Activated T-cell treated with anti-CD3 and anti-CD28 coated beads, Interleukin-2, amount 50 U/mL, for 72 hours (primary cell): ENCODE measurements at regions not wholly inside any gene's neighbourhood (a gene's known extent, or its start where the extent isn't known, plus 50 kb on each side); places are given as distances from the start of the nearest gene placed in this dataset.
"Not testable (repeated sequence)": the region's sequence is repeated elsewhere in the genome, so short reads cannot be mapped to it uniquely, and the experiment has no call there.

Experiments
- ATAC-seq, 2 donors: fragments of 150-1000 bp; cut with Tn5 transposase; replicated peaks in 1 of 2; 2 replicates each; pipeline ENCODE4 v1.10.0; 2021; ENCODE audit warnings: moderate library complexity in 2 of 2, mild to moderate bottlenecking in 1 of 2
- DNase-seq, 2 donors: peaks; one replicate each; pipeline ENCODE4 v3.0.0; 2021 to 2022; ENCODE audit warnings: mixed read lengths in 1 of 2
- H3K27ac Mint-ChIP-seq: one replicate; pipeline ENCODE4 v1.8.0; 2022; ENCODE audit warnings: mild to moderate bottlenecking, moderate library complexity, mixed read lengths
- H3K27me3 Mint-ChIP-seq: one replicate; pipeline ENCODE4 v1.8.0; 2022; ENCODE audit warnings: low read depth, mixed read lengths
- H3K36me3 Mint-ChIP-seq, 2 donors: one replicate each; pipeline ENCODE4 v1.8.0; 2022; ENCODE audit warnings: mixed read lengths in 2 of 2, mild to moderate bottlenecking in 1 of 2; ENCODE audit not compliant: insufficient read depth in 2 of 2
- H3K4me1 Mint-ChIP-seq: one replicate; pipeline ENCODE4 v1.8.0; 2022; ENCODE audit warnings: low read depth, mixed read lengths
- H3K4me3 Mint-ChIP-seq, 2 donors: one replicate each; pipeline ENCODE4 v1.8.0; 2022; ENCODE audit warnings: mild to moderate bottlenecking in 2 of 2, mixed read lengths in 2 of 2, moderate library complexity in 2 of 2
- H3K9me3 Mint-ChIP-seq, 2 donors: one replicate each; pipeline ENCODE4 v1.8.0; 2022; ENCODE audit warnings: mixed read lengths in 2 of 2

DNA sequence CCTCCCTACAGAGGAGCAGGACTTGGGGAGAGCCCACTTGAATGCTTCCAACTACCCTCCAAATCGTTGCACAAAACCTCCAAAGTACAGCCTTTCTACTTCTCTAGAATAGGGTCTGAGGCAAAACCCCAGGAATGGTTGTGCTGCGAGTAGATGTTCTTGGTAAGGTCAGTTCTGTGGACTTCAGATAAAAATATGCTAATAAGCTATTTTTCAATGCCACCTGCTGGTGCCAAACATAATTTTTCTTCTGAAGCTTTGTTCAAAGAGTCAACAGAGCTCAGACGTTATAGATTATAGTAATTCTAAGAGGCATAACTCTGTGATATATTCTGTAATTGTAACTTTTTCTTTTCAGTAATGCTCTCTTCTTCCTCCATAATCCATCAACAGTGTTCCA lies 425.7 kb downstream of the GPAT3 start:
- ATAC-seq (no peak), DNase-seq (no peak)
- Mint-ChIP-seq H3K4me1 (no peaks in the 10 kb centered on the region), H3K27ac (no peak overlapping the region), H3K4me3 (no peak overlapping the region), H3K36me3 (no peaks in the 10 kb centered on the region), H3K27me3 (no peaks in the 10 kb centered on the region), H3K9me3 (peaks cover 2 to 6% of the 10 kb centered on the region in 2 donors)

DNA sequence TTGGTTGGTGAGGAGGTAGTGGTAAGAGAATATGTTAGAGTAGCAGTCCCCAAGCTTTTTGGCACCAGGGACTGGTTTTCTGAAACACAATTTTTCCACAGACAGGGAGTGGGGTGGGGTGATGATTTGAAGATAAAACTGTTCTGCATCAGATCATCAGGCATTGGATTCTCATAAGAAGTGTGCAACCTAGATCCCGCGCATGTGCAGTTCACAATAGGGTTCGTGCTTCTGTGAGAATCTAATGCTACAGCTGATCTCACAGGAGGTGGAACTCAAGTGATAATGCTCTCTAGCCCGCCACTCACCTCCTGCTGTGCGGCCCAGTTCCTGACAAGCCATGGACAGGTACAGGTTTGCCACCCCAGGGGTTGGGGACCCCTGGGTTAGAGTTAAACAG lies 423.3 kb downstream of the GPAT3 start:
- ATAC-seq (no peak), DNase-seq (no peak)
- Mint-ChIP-seq H3K4me3 (no peak overlapping the region), H3K27me3 (no peaks in the 10 kb centered on the region), H3K36me3 (no peaks in the 10 kb centered on the region), H3K27ac (no peak overlapping the region), H3K9me3 (peaks cover 0 to 2% of the 10 kb centered on the region in 2 donors), H3K4me1 (no peaks in the 10 kb centered on the region)

DNA sequence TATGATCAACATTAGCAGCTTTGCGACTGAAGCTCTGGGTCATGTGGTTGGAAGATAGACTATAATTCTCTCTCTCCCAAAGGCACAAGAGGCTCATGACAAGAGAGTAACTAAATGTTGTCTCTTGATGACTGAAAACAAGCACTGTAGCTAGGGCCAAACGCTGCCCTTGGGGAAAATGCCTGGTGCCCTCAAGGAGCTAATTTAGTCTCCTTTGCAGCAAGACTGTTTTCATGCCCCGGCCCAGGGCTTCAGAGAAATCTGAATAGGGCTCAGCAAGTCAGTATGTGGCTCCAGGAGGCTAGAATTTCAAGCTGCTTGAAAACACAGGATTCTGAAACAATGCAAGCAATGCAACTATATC lies 411.9 kb downstream of the GPAT3 start:
- H3K36me3 Mint-ChIP-seq: no peaks in the 10 kb centered on the region
- no peak overlapping the region for H3K4me3 Mint-ChIP-seq
- DNase-seq: no peak
- H3K9me3 Mint-ChIP-seq: no peaks in the 10 kb centered on the region
- no peak for ATAC-seq
- H3K27ac Mint-ChIP-seq: no peak overlapping the region
- no peaks in the 10 kb centered on the region for H3K27me3 Mint-ChIP-seq
- no peaks in the 10 kb centered on the region for H3K4me1 Mint-ChIP-seq

DNA sequence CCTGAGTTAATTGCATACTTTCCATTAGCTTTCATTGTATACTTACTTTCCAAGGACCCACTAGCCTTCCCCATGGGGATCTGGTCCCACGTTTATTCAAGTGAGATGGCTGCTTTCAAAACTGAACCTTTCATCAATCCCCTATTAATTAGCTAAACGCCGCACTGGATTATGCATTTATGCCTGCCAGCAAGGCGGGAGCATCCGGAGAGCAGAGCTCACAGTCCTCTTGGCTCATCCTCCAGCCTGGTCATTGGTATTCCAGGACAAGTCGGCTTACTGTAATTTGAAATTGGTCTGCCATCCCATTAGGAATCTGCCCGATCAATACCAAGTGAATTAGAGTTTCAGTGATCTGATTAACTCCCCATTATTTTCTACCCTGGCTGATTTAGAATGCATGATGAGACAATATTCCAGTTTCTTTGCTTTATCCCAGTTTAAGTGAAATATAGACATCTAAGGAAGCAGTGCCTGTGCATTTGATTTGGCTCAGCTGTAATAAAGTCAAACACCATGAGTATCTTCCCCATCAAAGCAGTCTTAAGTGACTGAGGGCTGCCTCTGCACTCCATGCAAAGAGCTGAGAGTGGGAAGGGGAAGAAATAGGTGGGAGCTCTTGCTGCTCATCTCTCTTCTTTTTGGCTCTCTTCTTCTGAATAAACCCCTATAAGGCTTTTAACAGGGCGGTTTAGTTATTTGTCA lies 411.4 kb downstream of the GPAT3 start:
- H3K27ac Mint-ChIP-seq: no peak overlapping the region
- H3K4me1 Mint-ChIP-seq: no peaks in the 10 kb centered on the region
- H3K4me3 Mint-ChIP-seq: no peak overlapping the region
- DNase-seq (no peak), ATAC-seq (no peak)
- H3K27me3 Mint-ChIP-seq: no peaks in the 10 kb centered on the region
- H3K9me3 Mint-ChIP-seq: peaks cover 0 to under 1% of the 10 kb centered on the region in 2 donors
- peaks cover 0 to under 1% of the 10 kb centered on the region in 2 donors for H3K36me3 Mint-ChIP-seq

DNA sequence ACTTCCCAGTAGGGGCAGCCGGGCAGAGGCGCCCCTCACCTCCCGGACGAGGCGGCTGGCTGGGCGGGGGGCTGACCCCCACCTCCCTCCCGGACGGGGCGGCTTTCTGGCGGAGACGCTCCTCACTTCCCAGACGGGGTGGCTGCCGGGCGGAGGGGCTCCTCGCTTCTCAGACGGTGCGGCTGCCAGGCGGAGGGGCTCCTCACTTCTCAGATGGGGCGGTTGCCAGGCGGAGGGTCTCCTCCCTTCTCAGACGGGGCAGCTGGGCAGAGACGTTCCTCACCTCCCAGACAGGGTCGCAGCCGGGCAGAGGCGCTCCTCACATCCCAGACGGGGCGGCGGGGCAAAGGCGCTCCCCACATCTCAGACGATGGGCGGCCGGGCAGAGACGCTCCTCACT lies 407.8 kb downstream of the GPAT3 start:
- H3K4me1 Mint-ChIP-seq, H3K9me3 Mint-ChIP-seq, H3K36me3 Mint-ChIP-seq, H3K27me3 Mint-ChIP-seq, ATAC-seq, H3K4me3 Mint-ChIP-seq, H3K27ac Mint-ChIP-seq, DNase-seq: not testable (repeated sequence)

DNA sequence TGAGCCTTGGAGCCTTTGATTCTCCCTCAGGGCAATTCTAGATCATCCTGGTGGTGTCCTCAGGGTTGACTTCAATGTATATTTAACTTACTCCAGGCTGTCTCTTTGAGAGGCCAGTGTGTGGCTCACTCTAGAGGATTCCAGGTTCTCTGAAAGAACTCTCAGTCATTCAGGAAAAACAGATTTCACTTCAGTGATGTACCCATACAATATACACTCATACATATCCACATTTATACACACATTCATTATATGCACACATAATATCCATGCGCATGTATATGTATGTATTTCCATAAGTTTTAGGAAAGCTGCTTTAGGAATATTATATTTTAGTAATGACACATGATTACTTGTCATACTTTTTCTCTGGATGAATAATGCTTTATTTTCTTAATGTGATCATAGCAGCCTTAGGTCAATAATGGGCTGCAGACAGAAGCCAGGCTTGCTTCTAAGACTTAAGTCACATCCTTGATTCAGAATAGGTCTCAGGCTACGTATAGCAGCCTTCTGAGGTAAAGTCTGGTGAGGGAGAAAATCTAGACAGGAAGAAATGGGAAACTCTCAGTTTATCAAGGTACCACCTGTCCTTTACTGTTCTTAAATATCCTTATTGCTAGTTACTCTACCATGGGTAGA lies 397.0 kb downstream of the GPAT3 start:
- Mint-ChIP-seq H3K27ac (no peak overlapping the region), H3K9me3 (no peaks in the 10 kb centered on the region), H3K27me3 (no peaks in the 10 kb centered on the region), H3K36me3 (no peaks in the 10 kb centered on the region), H3K4me1 (no peaks in the 10 kb centered on the region), H3K4me3 (no peak overlapping the region)
- DNase-seq (no peak), ATAC-seq (no peak)

DNA sequence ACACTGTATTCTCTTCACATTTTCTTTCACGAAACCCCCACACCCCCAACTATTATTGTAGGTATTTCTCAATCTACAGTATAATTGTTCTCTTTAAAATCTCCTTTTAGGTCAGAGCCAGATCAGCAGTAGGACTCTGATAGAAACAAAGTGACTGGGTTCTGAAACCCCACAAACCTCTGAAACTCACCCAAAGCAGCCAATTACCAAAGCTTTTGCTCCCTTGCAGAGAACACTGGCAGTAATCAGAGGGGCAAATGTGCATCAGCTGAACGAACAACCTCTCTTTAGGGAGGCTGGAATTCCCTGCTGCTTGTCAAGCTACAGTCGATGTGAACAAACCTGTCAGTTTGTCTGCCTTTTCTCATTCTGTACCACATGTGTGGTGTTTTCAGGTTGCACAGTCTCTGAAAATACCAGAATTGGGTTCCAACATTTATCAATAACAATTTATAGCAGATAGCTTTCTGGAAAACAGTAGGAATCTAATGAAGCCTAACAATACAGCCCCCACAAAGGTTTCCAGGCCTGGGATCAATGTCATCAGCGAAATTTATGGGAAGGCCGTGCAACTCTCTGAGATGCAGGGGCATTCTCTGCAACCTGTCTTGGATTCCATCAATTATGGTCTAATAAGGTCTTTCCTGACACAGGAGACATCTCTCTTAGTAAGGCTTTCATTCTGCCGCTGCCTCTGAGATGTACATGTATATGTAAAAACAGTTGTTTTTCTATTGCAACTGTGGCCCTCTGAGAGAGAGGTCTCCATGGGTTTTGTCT lies 395.9 kb downstream of the GPAT3 start:
- ATAC-seq: no peak
- no peak overlapping the region for H3K27ac Mint-ChIP-seq
- no peaks in the 10 kb centered on the region for H3K36me3 Mint-ChIP-seq

DNA sequence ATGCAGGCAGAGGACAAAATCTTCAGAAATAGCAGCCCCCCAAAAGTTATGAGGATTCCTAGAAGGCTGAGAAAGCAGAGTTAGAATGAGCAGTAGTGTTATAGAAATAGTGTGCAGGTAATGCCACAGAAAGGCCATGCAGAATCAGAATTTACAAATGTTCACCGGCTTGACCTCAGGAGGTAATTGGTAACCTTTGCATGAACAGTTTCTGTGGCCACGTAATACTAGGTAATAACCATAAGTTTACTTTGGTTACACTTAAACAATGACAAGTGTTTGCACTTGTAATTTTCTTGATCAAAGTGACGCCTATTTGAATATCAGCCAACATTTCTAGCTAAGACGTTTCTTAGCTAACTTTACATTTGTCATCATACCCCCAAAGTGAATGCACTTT lies 393.6 kb downstream of the GPAT3 start:
- ATAC-seq: no peak
- no peaks in the 10 kb centered on the region for H3K4me1 Mint-ChIP-seq
- DNase-seq: no peak
- no peaks in the 10 kb centered on the region for H3K36me3 Mint-ChIP-seq
- H3K4me3 Mint-ChIP-seq: no peak overlapping the region
- H3K27me3 Mint-ChIP-seq: no peaks in the 10 kb centered on the region
- H3K9me3 Mint-ChIP-seq: no peaks in the 10 kb centered on the region
- no peak overlapping the region for H3K27ac Mint-ChIP-seq

More for the DNA sequence above, 395.9 kb downstream of the GPAT3 start:
- no peaks in the 10 kb centered on the region for H3K4me1 Mint-ChIP-seq
- no peak for DNase-seq
- no peak overlapping the region for H3K4me3 Mint-ChIP-seq
- no peaks in the 10 kb centered on the region for H3K9me3 Mint-ChIP-seq
- H3K27me3 Mint-ChIP-seq: no peaks in the 10 kb centered on the region

DNA sequence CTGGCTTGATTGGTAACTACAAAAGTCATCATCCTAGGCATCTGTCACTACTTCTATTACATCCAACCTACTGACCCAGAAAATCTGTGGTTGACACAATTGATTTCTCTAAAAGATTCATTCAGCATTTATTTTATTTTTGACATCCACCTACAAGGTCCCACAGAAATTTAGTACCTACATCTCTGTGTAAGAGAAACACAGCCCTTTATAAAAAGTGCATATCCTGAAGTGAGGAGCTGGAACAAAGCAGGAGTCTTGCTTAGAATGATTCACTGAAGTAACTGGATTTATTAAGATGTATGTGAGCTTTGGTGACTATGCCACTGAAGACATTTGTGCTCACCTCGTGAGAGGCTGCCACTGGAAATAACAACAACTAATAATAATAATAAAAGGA lies 391.0 kb downstream of the GPAT3 start:
- Mint-ChIP-seq H3K4me1 (no peaks in the 10 kb centered on the region), H3K27ac (no peak overlapping the region), H3K36me3 (no peaks in the 10 kb centered on the region), H3K9me3 (no peaks in the 10 kb centered on the region), H3K4me3 (no peak overlapping the region), H3K27me3 (no peaks in the 10 kb centered on the region)
- DNase-seq (no peak), ATAC-seq (no peak)

DNA sequence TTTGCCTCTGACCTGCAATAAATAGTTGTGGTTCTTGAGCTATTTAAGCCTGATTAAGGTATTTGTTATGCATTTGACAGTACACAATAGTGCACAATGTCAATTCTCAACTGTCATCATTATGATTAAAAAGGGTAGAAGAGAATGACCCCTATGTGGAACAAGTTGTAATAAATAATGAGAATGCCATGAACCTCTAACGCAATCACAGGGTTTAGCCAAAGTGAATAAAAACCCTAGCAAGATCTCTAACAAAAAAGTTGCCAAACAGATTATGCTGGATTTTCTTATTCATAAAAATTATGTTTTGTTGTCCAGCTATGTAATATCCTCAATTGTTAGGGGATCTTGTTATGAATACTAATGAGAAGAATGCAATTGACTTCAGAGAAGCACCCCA lies 387.4 kb downstream of the GPAT3 start:
- Mint-ChIP-seq H3K4me3 (no peak overlapping the region), H3K4me1 (no peaks in the 10 kb centered on the region), H3K36me3 (no peaks in the 10 kb centered on the region), H3K27ac (no peak overlapping the region), H3K9me3 (no peaks in the 10 kb centered on the region), H3K27me3 (no peaks in the 10 kb centered on the region)
- DNase-seq: no peak
- no peak for ATAC-seq

DNA sequence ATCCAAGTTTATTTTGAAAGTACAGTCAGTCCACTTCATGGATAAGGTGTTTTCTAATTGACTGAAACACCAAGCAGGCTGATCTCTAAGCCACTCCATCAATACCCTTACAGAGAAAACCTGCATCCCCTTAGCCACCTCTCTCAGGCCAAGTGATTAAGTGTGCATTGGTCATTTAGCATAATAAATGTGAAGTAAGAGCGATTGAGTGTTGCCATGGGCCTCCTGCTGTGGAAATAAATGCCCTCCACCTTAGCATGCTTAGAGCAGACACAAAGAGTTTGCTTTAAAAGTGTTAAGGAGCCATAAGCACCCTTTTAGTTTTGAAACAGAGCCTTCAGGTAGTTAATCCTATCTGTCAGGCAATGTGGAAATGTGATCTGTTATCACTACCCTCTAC lies 386.5 kb downstream of the GPAT3 start:
- no peak for DNase-seq
- Mint-ChIP-seq H3K9me3 (no peaks in the 10 kb centered on the region), H3K27ac (no peak overlapping the region), H3K27me3 (no peaks in the 10 kb centered on the region), H3K36me3 (no peaks in the 10 kb centered on the region), H3K4me3 (no peak overlapping the region), H3K4me1 (no peaks in the 10 kb centered on the region)
- ATAC-seq: no peak

DNA sequence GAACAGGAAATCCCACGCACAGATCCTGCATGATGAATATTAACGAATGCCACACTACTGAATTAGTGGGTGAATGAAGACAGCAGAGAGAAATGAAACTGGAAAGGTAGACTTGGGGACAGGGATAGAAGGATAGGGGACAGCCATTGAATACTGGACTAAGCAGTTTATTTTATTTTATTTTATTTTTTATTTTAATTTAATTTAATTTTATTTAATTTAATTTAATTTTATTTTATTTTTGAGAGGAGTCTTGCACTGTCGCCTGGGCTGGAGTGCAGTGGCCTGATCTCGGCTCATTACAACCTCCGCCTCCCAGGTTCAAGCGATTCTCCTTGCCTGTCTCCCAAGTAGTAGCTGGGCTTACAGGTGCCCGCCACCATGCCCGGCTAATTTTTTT lies 385.2 kb downstream of the GPAT3 start:
- no peak overlapping the region for H3K4me3 Mint-ChIP-seq
- no peak overlapping the region for H3K27ac Mint-ChIP-seq
- ATAC-seq: no peak
- DNase-seq: no peak
- H3K4me1 Mint-ChIP-seq: no peaks in the 10 kb centered on the region
- no peaks in the 10 kb centered on the region for H3K9me3 Mint-ChIP-seq
- no peaks in the 10 kb centered on the region for H3K36me3 Mint-ChIP-seq
- H3K27me3 Mint-ChIP-seq: no peaks in the 10 kb centered on the region

DNA sequence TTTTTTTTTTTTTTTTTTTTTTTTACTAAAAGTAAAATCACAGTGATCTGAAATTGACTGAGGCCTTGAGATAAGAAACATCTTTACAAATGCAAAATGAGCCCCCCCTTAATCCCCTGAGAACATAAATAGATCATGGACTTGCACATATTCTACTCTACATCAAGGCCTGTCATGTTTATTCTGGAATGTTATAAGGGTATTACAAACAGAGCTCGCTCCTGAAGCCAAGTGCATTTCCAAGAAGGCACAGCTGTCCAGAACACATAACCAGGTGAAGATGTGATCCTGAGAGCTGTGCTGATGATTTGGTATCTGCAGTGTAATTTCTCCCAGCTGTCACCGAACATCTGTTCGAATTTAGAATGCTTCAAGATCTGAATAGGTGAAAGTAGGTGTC lies 384.5 kb downstream of the GPAT3 start:
- no peaks in the 10 kb centered on the region for H3K27me3 Mint-ChIP-seq

More for the DNA sequence above, 384.5 kb downstream of the GPAT3 start:
- no peak overlapping the region for H3K4me3 Mint-ChIP-seq
- H3K4me1 Mint-ChIP-seq: no peaks in the 10 kb centered on the region
- H3K27ac Mint-ChIP-seq: no peak overlapping the region
- ATAC-seq (no peak), DNase-seq (no peak)
- no peaks in the 10 kb centered on the region for H3K9me3 Mint-ChIP-seq
- H3K36me3 Mint-ChIP-seq: no peaks in the 10 kb centered on the region
